Activated naive CD4-positive, alpha-beta T cell (primary cell): ENCODE measurements at regions not wholly inside any gene's neighbourhood (a gene's known extent, or its start where the extent isn't known, plus 50 kb on each side); places are given as distances from the start of the nearest gene placed in this dataset.

Source experiments
- DNase-seq, 4 experiments: peaks; one replicate each; lab custom pipeline; 2025; lab: John Stamatoyannopoulos, UW

GRCh38 chr22:48138855-48139254 lies 1376.4 kb downstream of the TBC1D22A start:
- no peak for DNase-seq

DNA sequence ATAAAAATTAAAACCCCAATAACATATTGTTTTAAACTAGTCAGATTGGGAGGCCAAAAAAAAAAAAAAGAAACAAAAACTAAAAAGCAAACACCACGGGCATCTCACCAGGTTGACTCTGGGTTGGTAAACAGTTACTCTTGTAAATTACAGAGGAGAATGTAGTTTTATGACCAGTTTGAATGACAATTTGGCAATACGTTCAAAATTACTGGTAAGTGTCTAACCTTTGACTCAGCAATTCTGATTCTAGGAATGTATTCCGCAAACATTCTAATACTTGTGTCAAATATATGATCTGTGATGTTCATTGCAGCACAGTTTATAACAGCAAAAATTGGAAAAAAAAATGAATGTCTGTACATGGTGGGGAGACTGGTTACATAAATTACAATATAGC lies 1376.0 kb downstream of the TBC1D22A start:
- no peak for DNase-seq

DNA sequence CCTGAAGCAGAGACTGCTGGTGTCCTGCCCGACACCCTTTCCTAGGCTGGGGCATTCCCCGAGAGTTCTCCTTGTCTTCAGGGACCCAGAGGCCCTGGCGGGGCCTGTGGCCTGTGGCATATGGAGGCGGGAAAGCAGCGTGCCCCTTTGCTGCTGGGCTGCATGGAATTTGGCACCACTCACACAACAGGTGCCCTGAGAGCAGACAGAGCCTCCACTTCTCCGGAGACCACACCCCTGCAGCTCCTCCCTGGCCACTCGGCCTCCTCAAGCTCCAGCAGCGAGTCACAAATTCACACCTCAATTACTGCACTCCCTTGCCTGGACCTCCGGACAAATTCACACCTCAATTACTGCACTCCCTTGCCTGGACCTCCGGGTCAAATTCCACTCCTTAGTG lies 1375.2 kb downstream of the TBC1D22A start:
- no peak for DNase-seq

- DNase-seq: no peak
These were observed 1373.1 kb downstream of the TBC1D22A start for GRCh38 chr22:48135592-48135991.

DNA sequence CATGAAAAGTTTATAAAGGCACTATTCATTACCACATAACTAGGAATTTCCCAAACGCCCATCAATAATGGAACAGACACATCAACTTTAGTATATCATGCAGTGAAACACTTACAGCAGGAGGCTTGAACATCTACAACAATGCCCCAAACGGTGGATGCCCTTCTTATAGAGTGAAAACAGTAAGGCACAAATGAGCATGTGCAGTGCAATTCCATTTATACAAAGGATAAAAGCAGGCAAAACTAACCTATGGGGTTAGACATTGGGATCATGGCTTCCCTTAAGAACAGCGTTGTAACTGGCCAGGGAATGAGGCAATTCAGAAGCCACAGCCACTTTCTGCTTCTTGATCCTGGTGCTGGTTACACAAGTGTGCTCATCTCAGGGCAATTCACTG lies 1363.0 kb downstream of the TBC1D22A start:
- no peak for DNase-seq

DNA sequence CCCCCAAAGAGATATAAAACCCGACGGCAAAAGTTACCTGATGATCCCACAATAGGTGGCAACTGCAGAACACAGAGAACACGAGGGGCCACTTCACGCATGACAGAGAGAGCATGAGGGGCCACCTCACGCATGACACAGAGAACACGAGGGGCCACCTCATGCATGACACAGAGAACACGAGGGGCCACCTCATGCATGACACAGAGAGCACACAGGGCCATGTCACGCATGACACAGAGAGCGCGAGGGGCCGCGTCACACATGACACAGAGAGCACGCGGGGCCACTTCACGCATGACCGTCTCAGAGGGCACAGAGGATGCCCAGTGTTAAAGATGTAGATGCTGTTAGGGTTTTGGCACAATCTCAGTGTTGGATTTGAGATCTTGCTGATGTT lies 1359.5 kb downstream of the TBC1D22A start:
- no peak for DNase-seq

- DNase-seq: no peak
These were observed 1356.2 kb downstream of the TBC1D22A start for GRCh38 chr22:48118654-48119053.

GRCh38 chr22:48116871-48117270 lies 1354.4 kb downstream of the TBC1D22A start:
- DNase-seq: no peak

DNA sequence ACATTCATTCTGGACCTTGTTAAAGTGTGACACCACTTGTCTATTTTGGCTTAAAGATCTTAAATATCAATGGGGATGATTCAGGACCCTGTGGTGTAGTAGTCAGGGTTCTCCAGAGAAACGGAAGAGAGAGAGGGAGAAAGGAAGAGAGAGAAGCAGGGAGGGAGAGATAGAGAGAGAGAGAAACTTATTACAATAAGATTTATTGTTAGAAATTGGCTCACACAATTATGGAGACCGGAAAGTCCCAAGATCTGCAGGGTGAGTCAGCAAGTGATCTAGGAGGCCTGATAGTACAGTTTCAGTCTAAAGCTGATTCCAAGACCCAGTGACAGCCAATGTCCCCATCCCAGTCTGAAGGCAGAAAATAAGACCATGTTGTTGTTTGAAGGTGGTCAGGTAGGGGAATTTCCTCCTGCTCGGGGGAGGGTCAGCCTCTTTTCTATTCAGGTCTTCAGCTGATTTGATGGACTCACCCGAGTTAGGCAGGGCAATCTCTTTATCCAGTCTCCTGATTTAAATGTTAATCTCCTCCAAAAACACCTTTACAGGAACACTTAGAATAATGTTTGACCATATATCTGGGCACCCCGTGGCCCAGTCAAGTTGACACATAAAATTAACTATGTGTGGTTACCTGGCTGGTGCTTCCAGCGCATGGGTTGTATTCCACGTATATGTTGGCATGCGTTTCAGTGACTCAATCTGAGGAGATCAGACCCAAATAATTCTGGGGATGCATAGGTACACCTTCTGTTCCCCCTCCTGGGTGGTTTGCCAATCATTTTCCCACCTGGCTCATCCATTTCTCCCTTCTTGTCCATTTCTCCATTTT lies 1350.5 kb downstream of the TBC1D22A start:
- no peak for DNase-seq

- no peak for DNase-seq
These were observed 1344.3 kb downstream of the TBC1D22A start for GRCh38 chr22:48106715-48107259.

- DNase-seq: no peak
These were observed 1343.8 kb downstream of the TBC1D22A start for GRCh38 chr22:48106215-48106614.

- DNase-seq: no peak
These were observed 1342.8 kb downstream of the TBC1D22A start for GRCh38 chr22:48105259-48105658.

DNA sequence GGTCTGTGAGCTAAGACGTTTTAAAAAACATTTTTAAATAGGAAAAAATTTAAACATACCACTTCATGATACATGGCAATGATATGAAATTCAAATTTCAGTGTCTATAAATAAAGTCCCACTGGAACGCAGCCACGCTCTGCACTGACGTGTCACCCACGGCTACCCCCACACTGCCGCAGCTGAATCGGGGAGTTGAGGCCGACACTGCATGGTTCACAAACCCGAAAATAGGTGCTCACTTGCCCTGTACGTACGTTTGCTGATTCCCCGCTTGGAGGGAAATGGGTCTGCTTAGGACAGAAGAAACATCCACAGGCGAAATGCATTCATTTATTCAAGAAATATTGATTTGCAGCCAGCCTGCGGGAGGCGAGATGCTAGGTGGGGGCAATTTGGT lies 1342.3 kb downstream of the TBC1D22A start:
- DNase-seq: no peak

GRCh38 chr22:48104102-48104738 lies 1341.8 kb downstream of the TBC1D22A start:
- DNase-seq: no peak

DNA sequence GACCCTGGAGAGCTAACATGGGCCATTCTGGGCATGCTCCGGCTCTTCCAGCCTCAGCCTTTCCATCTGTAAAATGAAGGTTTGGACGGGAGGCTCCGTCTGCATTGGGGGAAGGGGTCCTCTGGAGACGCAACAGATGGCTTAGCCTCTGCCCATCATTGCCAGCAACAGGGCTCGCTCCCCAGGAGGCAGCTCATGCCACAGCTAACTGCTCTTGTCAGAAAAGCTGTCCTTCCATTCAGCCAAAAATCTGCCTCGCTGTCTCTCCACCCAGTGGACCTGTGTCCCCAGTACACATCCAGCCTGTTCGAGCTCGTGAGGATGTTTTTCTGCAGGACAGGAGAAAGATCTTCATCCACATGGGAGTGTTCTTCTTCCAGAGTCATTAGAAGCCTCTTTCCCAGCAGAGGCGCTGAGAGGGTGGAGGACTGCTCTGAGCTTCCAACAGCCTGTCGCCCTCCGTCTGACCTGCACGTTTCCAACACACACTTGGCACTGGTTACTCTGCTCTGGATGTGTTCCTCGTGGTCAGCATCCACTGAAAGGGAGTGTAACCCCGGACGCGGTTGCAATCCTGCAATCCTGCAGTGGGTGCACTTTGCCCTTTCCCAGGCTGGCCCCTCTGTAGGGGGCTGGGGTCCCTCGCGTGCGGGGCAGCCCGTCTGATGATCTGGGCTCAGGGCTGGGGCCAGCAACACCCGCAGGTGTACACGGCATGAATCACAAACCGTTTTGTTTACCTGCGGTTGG lies 1340.9 kb downstream of the TBC1D22A start:
- DNase-seq: no peak

DNA sequence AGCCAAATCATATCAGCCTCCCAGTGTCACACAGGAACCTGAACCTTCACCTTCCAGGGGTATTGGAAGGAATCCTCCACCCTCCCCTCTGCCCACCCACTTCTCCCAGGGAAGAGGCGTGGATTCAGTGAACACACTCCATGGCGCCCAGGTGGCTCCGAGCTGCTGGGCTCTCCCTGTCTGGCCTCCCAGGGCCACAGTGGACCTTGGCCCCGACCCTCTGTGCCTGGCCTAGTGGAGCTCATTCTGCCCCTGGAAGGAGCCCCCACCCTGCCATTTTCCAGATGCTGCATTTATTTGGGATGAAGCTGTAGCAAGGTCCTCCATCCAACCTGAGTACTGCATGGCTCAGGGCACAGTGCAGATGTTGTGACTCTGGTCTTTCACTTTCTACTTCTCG lies 1340.1 kb downstream of the TBC1D22A start:
- no peak for DNase-seq

DNA sequence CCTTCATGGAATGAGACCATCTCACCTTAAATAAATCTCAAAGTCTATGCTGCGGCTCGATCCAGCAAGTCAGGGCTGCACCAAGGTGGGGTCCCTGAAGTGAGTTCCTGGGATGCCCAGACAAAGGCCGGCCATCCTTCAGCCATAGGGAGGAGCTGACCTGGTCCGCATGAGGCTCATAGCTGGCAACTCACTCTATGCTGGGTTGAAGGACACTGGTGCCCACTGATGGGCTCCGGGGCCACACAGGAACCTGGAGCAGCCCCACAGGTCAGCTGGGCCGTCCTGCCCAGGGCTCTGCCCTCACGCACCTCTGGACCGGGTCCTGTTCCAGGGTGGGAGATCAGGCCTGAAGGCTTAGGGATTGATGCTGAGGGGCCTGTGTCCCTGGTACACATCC lies 1339.3 kb downstream of the TBC1D22A start:
- DNase-seq: no peak

- no peak for DNase-seq
These were observed 1338.4 kb downstream of the TBC1D22A start for GRCh38 chr22:48100685-48101417.

- DNase-seq: no peak
These were observed 1337.2 kb downstream of the TBC1D22A start for GRCh38 chr22:48099671-48100070.

- no peak for DNase-seq
These were observed 1336.8 kb downstream of the TBC1D22A start for GRCh38 chr22:48099251-48099650.

GRCh38 chr22:48098921-48099245 lies 1336.4 kb downstream of the TBC1D22A start:
- no peak for DNase-seq
